Pancreas (tissue), 10 donors: ENCODE measurements at regions not wholly inside any gene's neighbourhood (a gene's known extent, or its start where the extent isn't known, plus 50 kb on each side); places are given as distances from the start of the nearest gene placed in this dataset.
"Not testable (repeated sequence)": the region's sequence is repeated elsewhere in the genome, so short reads cannot be mapped to it uniquely, and the experiment has no call there.

Experiments used
- ATAC-seq, 4 donors: fragments of 200-7000 bp; cut with Tn5 transposase; one replicate each; pipeline versions ENCODE4 v1.8.0 to v1.9.1; 2020; ENCODE audit warnings: mild to moderate bottlenecking in 4 of 4, moderate library complexity in 4 of 4
- DNase-seq, 6 donors: peaks; one replicate each; pipeline ENCODE4 v3.0.0-alpha.2; 2020
- FAIRE-seq: peaks from 2 replicates; lab custom pipeline; 2012; peaks lifted over from hg19 to GRCh38; lab: Jason Lieb, UNC
- H3K27ac ChIP-seq, 4 donors: fragments of 200-600 bp; sonication (generic); 1 replicate in 3 of 4; 2 replicates in 1 of 4; pipeline versions ENCODE4 v1.5.0 to v1.8.0; 2020
- H3K27me3 ChIP-seq, 4 donors: fragments of 200-600 bp; one replicate each; pipeline ENCODE4 v1.8.0; 2021
- H3K36me3 ChIP-seq, 3 donors: fragments of 200-600 bp; sonication (generic) in 1 of 3; one replicate each; pipeline versions ENCODE4 v1.5.0 to v1.8.0; 2020 to 2021
- H3K4me1 ChIP-seq, 3 donors: fragments of 200-600 bp; one replicate each; pipeline ENCODE4 v1.8.0; 2021
- H3K4me3 ChIP-seq, 4 donors: fragments of 200-600 bp; sonication (generic) in 2 of 4; one replicate each; pipeline versions ENCODE4 v1.5.0 to v1.8.0; 2020 to 2021
- H3K9me3 ChIP-seq, 4 donors: fragments of 200-600 bp; one replicate each; pipeline ENCODE4 v1.8.0; 2021
- WGBS, 2 donors: extraction: QIAGEN DNeasy Blood & Tissue Kit; methylation state at CpG; one replicate each; pipeline ENCODE4 v1.1.7; 2013; 5-methylcytosine and 5-hydroxymethylcytosine counted together
- intact Hi-C, 3 donors: fragments of 100-400 bp; cut with DNase I; formaldehyde crosslinking; loops; one replicate each; pipeline versions ENCODE4 v1.11.1 to v1.14.2; 2022
- TF ChIP-seq, protein P1 (sequence below), 4 donors: fragments of 200-600 bp; sonication (generic) in 3 of 4; IDR thresholded peaks; one replicate each; pipeline versions ENCODE4 v1.5.0 to v1.8.0; 2021; ENCODE audit warnings: antibody characterized with exemption in 4 of 4
- donor health status: healthy with polysubstance abuse.
- donor health status: DM: no; HTN: no; CAD: no; lungs with moderate emphysema.
- donor health status: DM: no; HTN: no; CAD: no.
- donor health status: control.
- donor health status: control.
- donor health status: Bipolar disorder and iron deficiency.
- donor health status: DM: yes; HTN: yes; CAD: no.
- donor health status: DM: no; HTN: no; CAD: no.
- donor health status: DM: no; HTN: no; CAD: no.
- donor health status: DM: yes; HTN: yes; CAD: no.

DNA sequence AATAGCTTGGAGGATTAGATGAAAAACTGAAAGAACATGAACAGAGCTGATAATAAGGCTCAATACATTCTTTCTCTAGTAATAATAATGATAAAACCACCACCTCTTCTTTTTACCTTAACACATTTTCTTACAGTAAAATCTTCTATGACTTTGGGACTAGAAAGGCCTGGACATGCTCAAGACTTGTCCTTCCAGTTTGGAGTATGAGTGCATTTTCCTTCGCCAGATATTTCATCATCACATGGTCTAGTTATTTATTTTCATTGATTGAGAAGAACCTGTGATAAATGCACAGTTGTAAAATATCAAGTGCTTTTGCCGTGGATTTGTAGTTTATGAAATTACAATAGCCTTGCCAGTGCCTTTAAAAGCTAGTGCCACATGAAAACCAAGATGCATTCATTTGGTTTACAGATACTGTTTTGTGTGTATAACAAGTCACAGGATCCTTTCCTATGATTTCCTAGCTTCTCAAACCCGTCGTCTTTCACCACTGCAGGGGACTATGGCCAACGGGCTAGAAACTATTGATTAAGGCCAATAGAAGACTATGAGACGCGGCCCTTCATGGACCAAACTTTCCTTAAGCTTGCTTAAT lies 200.2 kb upstream of the ZNF217 start:
- H3K9me3 ChIP-seq = no peaks in the 10 kb centered on the region
- intact Hi-C loops = no loop called here
- H3K4me3 ChIP-seq = no peak overlapping the region
- no peaks in the 10 kb centered on the region for H3K36me3 ChIP-seq
- ATAC-seq (peak; percentile 59 to 76 (median 68)), FAIRE-seq (no peak), DNase-seq (no peak)
- H3K4me1 ChIP-seq = peaks cover 7 to 9% (median 8%) of the 10 kb centered on the region in 3 donors
- no peaks in the 10 kb centered on the region for H3K27me3 ChIP-seq
- WGBS, 2 donors = 48 to 54% methylated on average over 7 of the region's 7 CpGs
- TF ChIP-seq, protein P1, sequence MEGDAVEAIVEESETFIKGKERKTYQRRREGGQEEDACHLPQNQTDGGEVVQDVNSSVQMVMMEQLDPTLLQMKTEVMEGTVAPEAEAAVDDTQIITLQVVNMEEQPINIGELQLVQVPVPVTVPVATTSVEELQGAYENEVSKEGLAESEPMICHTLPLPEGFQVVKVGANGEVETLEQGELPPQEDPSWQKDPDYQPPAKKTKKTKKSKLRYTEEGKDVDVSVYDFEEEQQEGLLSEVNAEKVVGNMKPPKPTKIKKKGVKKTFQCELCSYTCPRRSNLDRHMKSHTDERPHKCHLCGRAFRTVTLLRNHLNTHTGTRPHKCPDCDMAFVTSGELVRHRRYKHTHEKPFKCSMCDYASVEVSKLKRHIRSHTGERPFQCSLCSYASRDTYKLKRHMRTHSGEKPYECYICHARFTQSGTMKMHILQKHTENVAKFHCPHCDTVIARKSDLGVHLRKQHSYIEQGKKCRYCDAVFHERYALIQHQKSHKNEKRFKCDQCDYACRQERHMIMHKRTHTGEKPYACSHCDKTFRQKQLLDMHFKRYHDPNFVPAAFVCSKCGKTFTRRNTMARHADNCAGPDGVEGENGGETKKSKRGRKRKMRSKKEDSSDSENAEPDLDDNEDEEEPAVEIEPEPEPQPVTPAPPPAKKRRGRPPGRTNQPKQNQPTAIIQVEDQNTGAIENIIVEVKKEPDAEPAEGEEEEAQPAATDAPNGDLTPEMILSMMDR (IDR thresholded peaks at IDR 0.05) = no peak
- peak overlapping the region in 1 of 4 donors; percentile 21 for H3K27ac ChIP-seq

GRCh38 chr20:53792946-53793536 lies 199.4 kb upstream of the ZNF217 start:
- no peak for ATAC-seq

GRCh38 chr20:53789989-53790675 lies 196.5 kb upstream of the ZNF217 start:
- DNase-seq (no peak), ATAC-seq (no peak), FAIRE-seq (no peak)
- no peaks in the 10 kb centered on the region for H3K36me3 ChIP-seq
- no peaks in the 10 kb centered on the region for H3K27me3 ChIP-seq
- no peak overlapping the region for H3K27ac ChIP-seq
- no peak overlapping the region for H3K4me3 ChIP-seq
- no peaks in the 10 kb centered on the region for H3K9me3 ChIP-seq
- TF ChIP-seq, protein P1 (IDR thresholded peaks at IDR 0.05) = no peak
- WGBS, 2 donors = 92% methylated on average over 10 of the region's 10 CpGs
- intact Hi-C loops = no loop called here
- peaks cover 12 to 30% (median 24%) of the 10 kb centered on the region in 3 donors for H3K4me1 ChIP-seq

More at GRCh38 chr20:53792946-53793536, 199.4 kb upstream of the ZNF217 start:
- Histone ChIP-seq H3K4me3 (no peak overlapping the region), H3K27me3 (no peaks in the 10 kb centered on the region), H3K36me3 (no peaks in the 10 kb centered on the region), H3K27ac (no peak overlapping the region), H3K4me1 (peaks cover 7 to 9% (median 8%) of the 10 kb centered on the region in 3 donors), H3K9me3 (no peaks in the 10 kb centered on the region)
- TF ChIP-seq, protein P1 (IDR thresholded peaks at IDR 0.05) = no peak
- WGBS, 2 donors = 92 to 93% methylated on average over 5 of the region's 5 CpGs
- DNase-seq (no peak), FAIRE-seq (no peak)
- intact Hi-C loops = no loop called here

GRCh38 chr20:53788253-53789022 lies 194.8 kb upstream of the ZNF217 start:
- DNase-seq (no peak), FAIRE-seq (no peak), ATAC-seq (no peak)
- H3K4me3 ChIP-seq = no peak overlapping the region
- no peaks in the 10 kb centered on the region for H3K9me3 ChIP-seq
- H3K4me1 ChIP-seq = peaks cover 5 to 22% (median 15%) of the 10 kb centered on the region in 3 donors
- H3K27me3 ChIP-seq = no peaks in the 10 kb centered on the region
- no peak overlapping the region for H3K27ac ChIP-seq
- 93 to 96% methylated on average over 6 of the region's 6 CpGs for WGBS, 2 donors
- intact Hi-C loops = no loop called here
- TF ChIP-seq, protein P1 (IDR thresholded peaks at IDR 0.05) = no peak
- no peaks in the 10 kb centered on the region for H3K36me3 ChIP-seq

DNA sequence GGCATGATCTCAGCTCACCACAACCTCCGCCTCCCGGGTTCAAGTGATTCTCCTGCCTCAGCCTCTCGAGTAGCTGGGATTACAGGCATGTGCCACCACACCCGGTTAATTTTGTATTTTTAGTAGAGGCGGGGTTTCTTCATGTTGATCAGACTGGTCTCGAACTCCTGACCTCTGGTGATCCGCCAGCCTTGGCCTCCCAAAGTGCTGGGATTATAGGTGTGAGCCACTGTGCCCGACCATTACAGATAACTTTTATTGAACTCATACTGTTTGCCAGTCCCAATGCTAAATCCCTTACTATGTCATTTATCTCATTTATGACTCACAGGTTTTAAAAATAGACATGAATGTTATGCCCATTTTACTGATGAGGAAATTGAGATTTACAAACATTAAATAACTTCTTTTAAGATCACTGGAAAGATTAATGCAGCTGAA lies 193.9 kb upstream of the ZNF217 start:
- H3K27me3 ChIP-seq, intact Hi-C loops, H3K9me3 ChIP-seq, H3K4me3 ChIP-seq, H3K36me3 ChIP-seq, DNase-seq, FAIRE-seq: not testable (repeated sequence)
- Histone ChIP-seq H3K27ac (peak overlapping the region in 3 of 4 donors; percentile 13 to 85 (median 72)), H3K4me1 (peaks cover 5 to 22% (median 15%) of the 10 kb centered on the region in 3 donors)
- peak in 3 of 4 donors; percentile 25 to 36 (median 34) for ATAC-seq
- WGBS, 2 donors = 47 to 48% methylated on average over 8 of the region's 8 CpGs
